Trophoblast cell (in vitro differentiated cells and primary cell): ENCODE measurements at regions not wholly inside any gene's neighbourhood (a gene's known extent, or its start where the extent isn't known, plus 50 kb on each side); places are given as distances from the start of the nearest gene placed in this dataset.

Experiments used
- DNase-seq, 2 donors: peaks; one replicate each; pipeline ENCODE4 v3.0.0-alpha.2; 2016
- H2AFZ ChIP-seq: 2 replicates; pipeline ENCODE4 v1.6.1; 2013; ENCODE audit warnings: low read length, moderate library complexity, mild to moderate bottlenecking; ENCODE audit not compliant: insufficient read depth, poor library complexity
- H2AK5ac ChIP-seq: 2 replicates; pipeline ENCODE4 v1.6.1; 2013; ENCODE audit warnings: mild to moderate bottlenecking, low read length
- H2BK120ac ChIP-seq: 2 replicates; pipeline ENCODE4 v1.6.1; 2013; ENCODE audit warnings: low read length, mild to moderate bottlenecking, moderate library complexity; ENCODE audit not compliant: insufficient read depth, poor library complexity
- H2BK12ac ChIP-seq: 2 replicates; pipeline ENCODE4 v1.6.1; 2013; ENCODE audit warnings: mild to moderate bottlenecking, low read length, moderate library complexity
- H2BK5ac ChIP-seq: 2 replicates; pipeline ENCODE4 v1.6.1; 2013; ENCODE audit warnings: low read length, low read depth, moderate library complexity, mild to moderate bottlenecking; ENCODE audit not compliant: poor library complexity
- H3K14ac ChIP-seq: 2 replicates; pipeline ENCODE4 v1.6.1; 2013; ENCODE audit warnings: mild to moderate bottlenecking, low read length
- H3K18ac ChIP-seq: 2 replicates; pipeline ENCODE4 v1.6.1; 2013; ENCODE audit warnings: mild to moderate bottlenecking, low read length
- H3K23ac ChIP-seq: 2 replicates; pipeline ENCODE4 v1.6.1; 2013; ENCODE audit warnings: low read length
- H3K27ac ChIP-seq: 2 replicates; pipeline ENCODE4 v1.5.1; 2013; ENCODE audit warnings: low read depth, mild to moderate bottlenecking, inconsistent platforms, low read length, moderate library complexity
- H3K27me3 ChIP-seq: 2 replicates; pipeline ENCODE4 v1.6.1; 2013; ENCODE audit warnings: inconsistent platforms, mild to moderate bottlenecking, low read length, moderate library complexity; ENCODE audit not compliant: insufficient read depth
- H3K36me3 ChIP-seq, 2 experiments: 1 replicate in 1 of 2; 2 replicates in 1 of 2; pipeline ENCODE4 v1.6.1; 2013; ENCODE audit warnings: low read length in 2 of 2, mild to moderate bottlenecking in 2 of 2, moderate library complexity in 1 of 2; ENCODE audit not compliant: insufficient read depth in 2 of 2, control insufficient read depth in 1 of 2
- H3K4ac ChIP-seq: 2 replicates; pipeline ENCODE4 v1.6.1; 2013; ENCODE audit warnings: low read depth, mild to moderate bottlenecking, low read length, moderate library complexity
- H3K4me1 ChIP-seq, 2 experiments: 1 replicate in 1 of 2; 2 replicates in 1 of 2; pipeline ENCODE4 v1.6.1; 2013; ENCODE audit warnings: low read length in 2 of 2, mild to moderate bottlenecking in 2 of 2, moderate library complexity in 1 of 2; ENCODE audit not compliant: insufficient read depth in 2 of 2, control insufficient read depth in 1 of 2
- H3K4me2 ChIP-seq: 2 replicates; pipeline ENCODE4 v1.6.1; 2013; ENCODE audit warnings: inconsistent platforms, mild to moderate bottlenecking, low read length, moderate library complexity
- H3K4me3 ChIP-seq: 2 replicates; pipeline ENCODE4 v1.5.1; 2013; ENCODE audit warnings: mild to moderate bottlenecking, low read depth, low read length, inconsistent platforms
- H3K79me1 ChIP-seq: one replicate; pipeline ENCODE4 v1.6.1; 2013; ENCODE audit warnings: low read length
- H3K79me2 ChIP-seq: 2 replicates; pipeline ENCODE4 v1.6.1; 2013; ENCODE audit warnings: low read length, mild to moderate bottlenecking; ENCODE audit not compliant: control insufficient read depth, insufficient read depth, poor library complexity
- H3K9ac ChIP-seq: 2 replicates; pipeline ENCODE4 v1.6.1; 2013; ENCODE audit warnings: mild to moderate bottlenecking, low read length
- H3K9me3 ChIP-seq: 2 replicates; pipeline ENCODE4 v1.6.1; 2013; ENCODE audit warnings: low read depth, mild to moderate bottlenecking, control low read depth, inconsistent platforms, low read length; ENCODE audit not compliant: insufficient read depth
- H4K12ac ChIP-seq: 2 replicates; pipeline ENCODE4 v1.6.1; 2013; ENCODE audit warnings: low read depth, mild to moderate bottlenecking, low read length, moderate library complexity
- H4K8ac ChIP-seq: 2 replicates; pipeline ENCODE4 v1.6.1; 2013; ENCODE audit warnings: low read depth, mild to moderate bottlenecking, low read length, moderate library complexity
- H4K91ac ChIP-seq: one replicate; pipeline ENCODE4 v1.6.1; 2013; ENCODE audit warnings: low read depth, mild to moderate bottlenecking, low read length, moderate library complexity
- WGBS: extraction: QIAGEN DNeasy Blood & Tissue Kit; methylation state at CpG from one replicate; pipeline ENCODE4 v1.1.7; 2013; ENCODE audit warnings: missing lambda C conversion rate; ENCODE audit not compliant: insufficient read length, insufficient coverage; ENCODE audit errors: extremely low coverage; 5-methylcytosine and 5-hydroxymethylcytosine counted together

DNA sequence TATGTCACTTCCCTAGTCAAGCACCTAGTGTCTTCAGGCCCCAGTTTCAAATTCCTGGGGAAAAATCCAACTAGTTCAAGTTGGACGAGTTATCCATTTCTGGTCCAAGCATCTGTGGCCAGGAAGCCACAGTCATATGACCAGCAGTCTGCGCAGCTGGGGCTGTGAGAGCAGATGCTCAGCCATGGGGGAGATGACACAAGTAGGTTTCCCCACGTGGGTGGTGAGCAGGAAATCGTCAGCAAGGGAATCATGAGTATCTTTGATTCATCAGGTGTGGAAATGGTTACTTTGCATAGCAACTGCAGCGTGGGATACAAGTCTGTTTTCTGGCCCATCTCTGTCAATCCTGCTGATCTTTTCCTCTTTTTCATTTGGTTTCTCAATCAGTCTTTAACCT, 185.3 kb downstream of the C11orf91 start:
- H3K9me3 ChIP-seq = no peaks in the 10 kb centered on the region
- H4K12ac ChIP-seq = no peak overlapping the region
- H3K18ac ChIP-seq = no peak overlapping the region
- H4K8ac ChIP-seq = no peak overlapping the region
- no peak overlapping the region for H3K9ac ChIP-seq
- H3K23ac ChIP-seq = no peak overlapping the region
- no peaks in the 10 kb centered on the region for H3K79me1 ChIP-seq
- no peaks in the 10 kb centered on the region for H3K27me3 ChIP-seq
- H3K27ac ChIP-seq = no peak overlapping the region
- no peak overlapping the region for H3K4me3 ChIP-seq
- H2BK120ac ChIP-seq = no peak overlapping the region
- H3K79me2 ChIP-seq = no peaks in the 10 kb centered on the region
- H2BK5ac ChIP-seq = no peak overlapping the region
- no peaks in the 10 kb centered on the region for H3K36me3 ChIP-seq
- no peak overlapping the region for H3K4ac ChIP-seq
- no peaks in the 10 kb centered on the region for H3K4me1 ChIP-seq
- no peak overlapping the region for H2BK12ac ChIP-seq
- H3K14ac ChIP-seq = no peak overlapping the region
- no peak overlapping the region for H3K4me2 ChIP-seq
- H2AFZ ChIP-seq = no peak overlapping the region
- H2AK5ac ChIP-seq = no peak overlapping the region
- no peak for DNase-seq
- no peak overlapping the region for H4K91ac ChIP-seq
- WGBS = no CpG with 5 or more reads among the region's 5 CpGs

DNA sequence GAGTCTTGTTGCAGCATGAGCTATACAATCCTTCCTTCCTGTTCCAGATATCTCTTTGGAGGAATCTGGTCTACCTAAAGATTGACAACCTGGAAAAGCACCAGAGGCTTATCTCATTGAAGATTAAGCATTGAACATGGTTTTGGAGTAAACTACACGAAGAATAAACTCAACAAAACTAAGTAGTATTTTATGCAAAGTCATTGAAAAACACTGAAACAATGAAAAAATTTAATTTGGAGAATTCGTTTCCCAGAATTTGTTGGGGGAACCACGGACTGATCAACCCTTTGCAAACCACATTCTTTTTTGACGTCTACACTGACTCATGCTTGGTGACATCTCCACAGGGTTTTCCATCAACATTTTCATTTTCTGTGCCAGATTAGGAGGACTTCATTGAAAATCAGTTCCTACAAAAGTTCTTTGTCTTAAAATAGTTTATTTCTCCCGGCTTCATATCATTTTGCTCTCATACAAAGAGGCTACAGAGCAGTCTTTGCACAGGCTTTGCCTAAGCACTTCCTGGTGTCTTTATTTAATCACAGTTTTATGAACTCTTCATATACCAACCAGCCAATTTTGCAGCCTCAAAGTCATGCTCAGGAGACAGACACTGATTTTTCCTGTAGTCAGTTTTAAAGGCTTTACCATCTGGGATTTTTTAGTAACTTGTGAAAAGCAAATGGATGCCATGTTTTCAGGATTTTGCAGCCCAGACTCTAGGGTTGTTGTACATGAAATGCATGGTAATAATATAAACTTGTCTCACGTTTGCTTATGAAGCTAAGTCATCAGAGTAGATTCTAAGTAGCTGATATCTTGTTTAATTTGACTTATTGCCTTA, 186.3 kb downstream of the C11orf91 start:
- no CpG with 5 or more reads among the region's 6 CpGs for WGBS
- Histone ChIP-seq H3K14ac (no peak overlapping the region), H2BK120ac (no peak overlapping the region), H2AK5ac (no peak overlapping the region), H3K4me1 (no peaks in the 10 kb centered on the region), H2BK5ac (no peak overlapping the region), H3K4me2 (no peak overlapping the region), H4K12ac (no peak overlapping the region), H3K36me3 (no peaks in the 10 kb centered on the region), H3K9me3 (no peaks in the 10 kb centered on the region), H3K9ac (no peak overlapping the region), H3K79me1 (no peaks in the 10 kb centered on the region), H3K79me2 (no peaks in the 10 kb centered on the region), H3K4me3 (no peak overlapping the region), H3K4ac (no peak overlapping the region), H3K27me3 (no peaks in the 10 kb centered on the region), H2AFZ (no peak overlapping the region), H3K23ac (no peak overlapping the region), H4K8ac (no peak overlapping the region), H4K91ac (no peak overlapping the region), H3K27ac (no peak overlapping the region), H3K18ac (no peak overlapping the region), H2BK12ac (no peak overlapping the region)
- DNase-seq = no peak

DNA sequence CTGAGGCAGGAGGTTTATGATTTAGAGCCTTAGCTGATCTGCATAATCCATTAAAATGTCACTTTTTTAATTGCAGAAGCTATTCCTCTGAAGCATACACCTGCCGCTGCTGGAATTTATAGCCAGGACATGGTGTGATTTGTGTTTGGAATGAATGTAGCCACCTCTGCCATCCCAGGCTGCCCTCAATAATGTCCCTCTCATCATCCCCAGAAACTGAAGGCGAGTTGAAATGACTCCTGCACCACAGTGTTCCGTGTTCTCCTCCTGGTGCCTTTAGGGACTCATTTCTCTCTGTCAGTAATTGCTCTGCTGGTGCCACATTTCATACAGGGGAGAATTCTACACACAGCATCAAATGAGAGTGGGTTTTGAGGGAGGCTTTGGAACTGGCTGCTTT, 191.0 kb downstream of the C11orf91 start:
- H3K27ac ChIP-seq = no peak overlapping the region
- no peaks in the 10 kb centered on the region for H3K79me2 ChIP-seq
- H3K27me3 ChIP-seq = no peaks in the 10 kb centered on the region
- DNase-seq = no peak
- H3K23ac ChIP-seq = no peak overlapping the region
- H3K9me3 ChIP-seq = no peaks in the 10 kb centered on the region
- no peak overlapping the region for H3K4me2 ChIP-seq
- no peak overlapping the region for H3K4me3 ChIP-seq
- no peak overlapping the region for H2AFZ ChIP-seq
- H3K79me1 ChIP-seq = no peaks in the 10 kb centered on the region
- H3K36me3 ChIP-seq = no peaks in the 10 kb centered on the region
- H2BK120ac ChIP-seq = no peak overlapping the region
- H4K8ac ChIP-seq = no peak overlapping the region
- H3K9ac ChIP-seq = no peak overlapping the region
- H3K4ac ChIP-seq = no peak overlapping the region
- no CpG with 5 or more reads among the region's 3 CpGs for WGBS
- H3K4me1 ChIP-seq = no peaks in the 10 kb centered on the region
- no peak overlapping the region for H2AK5ac ChIP-seq
- no peak overlapping the region for H2BK12ac ChIP-seq
- H3K18ac ChIP-seq = no peak overlapping the region
- H3K14ac ChIP-seq = no peak overlapping the region
- no peak overlapping the region for H2BK5ac ChIP-seq
- H4K12ac ChIP-seq = no peak overlapping the region
- no peak overlapping the region for H4K91ac ChIP-seq

DNA sequence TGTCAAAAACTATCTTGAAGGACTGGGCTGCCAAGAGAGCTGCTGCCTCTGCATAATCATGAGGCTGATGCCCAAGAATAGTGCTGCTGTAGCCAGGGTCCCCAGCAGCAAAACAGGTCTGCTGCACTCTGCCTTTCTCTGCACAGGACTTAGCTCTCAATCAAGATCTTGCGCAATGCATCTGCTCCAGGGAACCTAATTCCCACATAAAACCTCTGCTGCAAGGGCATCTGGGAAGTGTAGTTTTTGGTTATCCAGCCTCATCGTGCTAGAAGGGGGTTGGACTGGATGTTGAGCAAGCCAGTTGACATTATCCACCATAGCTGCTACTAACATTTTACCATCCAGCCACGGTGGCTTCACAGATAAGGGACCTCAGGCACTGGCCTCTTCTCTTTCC, 192.7 kb downstream of the C11orf91 start:
- no peak overlapping the region for H2AK5ac ChIP-seq
- no peak overlapping the region for H2BK5ac ChIP-seq
- no peak overlapping the region for H3K27ac ChIP-seq
- no peaks in the 10 kb centered on the region for H3K79me2 ChIP-seq
- H4K91ac ChIP-seq = no peak overlapping the region
- H2AFZ ChIP-seq = no peak overlapping the region
- peak; percentile 19 to 39 for DNase-seq
- no peaks in the 10 kb centered on the region for H3K27me3 ChIP-seq
- H3K79me1 ChIP-seq = no peaks in the 10 kb centered on the region
- no CpG with 5 or more reads among the region's 3 CpGs for WGBS
- H3K23ac ChIP-seq = no peak overlapping the region
- H3K4me3 ChIP-seq = no peak overlapping the region
- no peak overlapping the region for H3K4me2 ChIP-seq
- H3K9me3 ChIP-seq = no peaks in the 10 kb centered on the region
- no peak overlapping the region for H2BK12ac ChIP-seq
- H3K36me3 ChIP-seq = no peaks in the 10 kb centered on the region
- H3K9ac ChIP-seq = no peak overlapping the region
- H3K14ac ChIP-seq = no peak overlapping the region
- H3K4ac ChIP-seq = no peak overlapping the region
- H2BK120ac ChIP-seq = no peak overlapping the region
- H4K12ac ChIP-seq = no peak overlapping the region
- H4K8ac ChIP-seq = no peak overlapping the region
- no peak overlapping the region for H3K18ac ChIP-seq
- no peaks in the 10 kb centered on the region for H3K4me1 ChIP-seq
